A549 (cell line): ENCODE measurements at regions not wholly inside any gene's neighbourhood (a gene's known extent, or its start where the extent isn't known, plus 50 kb on each side); places are given as distances from the start of the nearest gene placed in this dataset.

Source experiments
- ATAC-seq, 2 experiments: fragments of 200-7000 bp in 1 of 2; fragments of >200 bp in 1 of 2; cut with Nextera tagmentation in 1 of 2; cut with Tn5 transposase in 1 of 2; 3 replicates each; pipeline versions ENCODE4 v1.8.0 to v1.9.1; 2018 to 2020; ENCODE audit warnings: mild to moderate bottlenecking in 1 of 2, moderate library complexity in 1 of 2
- CTCF ChIA-PET: fragments of 300-600 bp; sonication (Branson Sonifier 250); formaldehyde crosslinking; extraction: SDS; loops from one replicate; lab custom pipeline; 2021; ENCODE audit warnings: antibody characterized with exemption, inconsistent platforms; lab: Yijun Ruan, JAX
- POLR2A ChIA-PET: fragments of 350-600 bp; formaldehyde crosslinking; extraction: SDS; loops from one replicate; lab custom pipeline; 2021; ENCODE audit warnings: antibody characterized with exemption, inconsistent platforms; lab: Yijun Ruan, JAX
- DNase-seq, 2 experiments: peaks; one replicate each; pipeline versions ENCODE4 v3.0.0 to v3.0.0-alpha.2; 2011 to 2016; ENCODE audit warnings: low read depth in 1 of 2, low spot score in 1 of 2
- FAIRE-seq: peaks from 2 replicates; lab custom pipeline; 2011; peaks lifted over from hg19 to GRCh38; lab: Jason Lieb, UNC
- H3K27ac ChIP-seq, 2 experiments: fragments of >200 bp; sonication (Bioruptor Twin); formaldehyde crosslinking; 3 replicates each; pipeline ENCODE4 v1.5.1; 2016 to 2017
- H3K4me1 ChIP-seq: fragments of >200 bp; sonication (Bioruptor Twin); formaldehyde crosslinking; 3 replicates; pipeline ENCODE4 v1.6.1; 2016
- H3K4me2 ChIP-seq: fragments of >200 bp; sonication (Bioruptor Twin); formaldehyde crosslinking; 3 replicates; pipeline ENCODE4 v1.6.1; 2016
- H3K4me3 ChIP-seq: fragments of >200 bp; sonication (Bioruptor Twin); formaldehyde crosslinking; 3 replicates; pipeline ENCODE4 v1.5.1; 2016
- H3K9me3 ChIP-seq: fragments of >200 bp; sonication (Bioruptor Twin); formaldehyde crosslinking; 3 replicates; pipeline ENCODE4 v1.6.1; 2016
- CBX8 ChIP-seq: fragments of 200-600 bp; sonication (generic); IDR thresholded peaks from 2 replicates; pipeline ENCODE4 v1.6.1; 2016
- EHMT2 ChIP-seq: fragments of 200-600 bp; sonication (generic); IDR thresholded peaks from 2 replicates; pipeline ENCODE4 v1.6.1; 2016; ENCODE audit warnings: antibody characterized with exemption, low read depth, mild to moderate bottlenecking, moderate library complexity
- EP300 ChIP-seq, 2 experiments: fragments of >200 bp; sonication (Bioruptor Twin); formaldehyde crosslinking; IDR thresholded peaks; 2 replicates in 1 of 2; 3 replicates in 1 of 2; pipeline ENCODE4 v1.6.1; 2016 to 2017
- FOSB ChIP-seq: fragments of 250-450 bp; sonication (Bioruptor Pico); IDR thresholded peaks from 2 replicates; pipeline ENCODE4 v1.5.0; 2020; ENCODE audit warnings: mild to moderate bottlenecking, moderate library complexity
- FOXS1 ChIP-seq: fragments of 250-450 bp; sonication (Bioruptor Pico); IDR thresholded peaks from 2 replicates; pipeline ENCODE4 v1.5.0; 2020; ENCODE audit warnings: mild to moderate bottlenecking, moderate library complexity
- HOXA7 ChIP-seq: fragments of 250-450 bp; sonication (Bioruptor Pico); IDR thresholded peaks from 2 replicates; pipeline ENCODE4 v1.5.0; 2020; ENCODE audit warnings: mild to moderate bottlenecking, moderate library complexity
- HOXB5 ChIP-seq: fragments of 250-450 bp; sonication (Bioruptor Pico); IDR thresholded peaks from 2 replicates; pipeline ENCODE4 v1.5.0; 2020; ENCODE audit warnings: mild to moderate bottlenecking, moderate library complexity
- JUNB ChIP-seq: fragments of >200 bp; sonication (Bioruptor Twin); formaldehyde crosslinking; IDR thresholded peaks from 2 replicates; pipeline ENCODE4 v1.6.1; 2016
- KDM1A ChIP-seq: fragments of 200-600 bp; sonication (generic); IDR thresholded peaks from 2 replicates; pipeline ENCODE4 v1.6.1; 2016; ENCODE audit warnings: low read depth, mild to moderate bottlenecking
- POLR2A ChIP-seq: IDR thresholded peaks from 2 replicates; pipeline ENCODE4 v1.6.1; 2012; ENCODE audit warnings: mild to moderate bottlenecking, low read length
- POLR2AphosphoS2 ChIP-seq: conservative IDR thresholded peaks from 2 replicates; pipeline ENCODE4 v1.6.1; 2012; ENCODE audit warnings: low read length, improper control_type of control experiment, inconsistent platforms
- RARB ChIP-seq: fragments of 250-450 bp; sonication (Bioruptor Pico); IDR thresholded peaks from 2 replicates; pipeline ENCODE4 v1.8.0; 2021; ENCODE audit warnings: mild to moderate bottlenecking, moderate library complexity
- RFX5 ChIP-seq: fragments of 450-650 bp; IDR thresholded peaks from 2 replicates; pipeline ENCODE4 v1.7.1; 2014; ENCODE audit warnings: antibody characterized with exemption, mild to moderate bottlenecking, moderate library complexity
- SREBF2 ChIP-seq: fragments of 450-650 bp; IDR thresholded peaks from 2 replicates; pipeline ENCODE4 v1.6.1; 2014; ENCODE audit warnings: mild to moderate bottlenecking, moderate library complexity
- TFCP2L1 ChIP-seq: fragments of 250-450 bp; sonication (Bioruptor Pico); IDR thresholded peaks from 2 replicates; pipeline ENCODE4 v1.5.0; 2021; ENCODE audit warnings: mild to moderate bottlenecking
- ZC3H11A ChIP-seq: fragments of 450-650 bp; IDR thresholded peaks from 2 replicates; pipeline ENCODE4 v1.6.1; 2014; ENCODE audit warnings: antibody characterized with exemption, mild to moderate bottlenecking
- ZNF302 ChIP-seq: fragments of 250-450 bp; sonication (Bioruptor Pico); IDR thresholded peaks from 2 replicates; pipeline ENCODE4 v1.9.0; 2021; ENCODE audit warnings: inconsistent platforms, mild to moderate bottlenecking, moderate library complexity
- ZSCAN20 ChIP-seq: fragments of 250-450 bp; sonication (Bioruptor Pico); IDR thresholded peaks from 2 replicates; pipeline ENCODE4 v1.8.0; 2022; ENCODE audit warnings: mild to moderate bottlenecking, moderate library complexity
- WGBS: methylation state at CpG from one replicate; pipeline ENCODE4 v1.1.6; 2017; ENCODE audit errors: missing lambda C conversion rate; 5-methylcytosine and 5-hydroxymethylcytosine counted together
- TF ChIP-seq, protein P1 (sequence below): fragments of >200 bp; sonication (Bioruptor Twin); formaldehyde crosslinking; IDR thresholded peaks from 2 replicates; pipeline ENCODE4 v1.6.1; 2016
- TF ChIP-seq, protein P2 (sequence below): fragments of 250-450 bp; sonication (Bioruptor Pico); IDR thresholded peaks from 2 replicates; pipeline ENCODE4 v1.5.0; 2021; ENCODE audit warnings: mild to moderate bottlenecking, moderate library complexity, borderline replicate concordance

DNA sequence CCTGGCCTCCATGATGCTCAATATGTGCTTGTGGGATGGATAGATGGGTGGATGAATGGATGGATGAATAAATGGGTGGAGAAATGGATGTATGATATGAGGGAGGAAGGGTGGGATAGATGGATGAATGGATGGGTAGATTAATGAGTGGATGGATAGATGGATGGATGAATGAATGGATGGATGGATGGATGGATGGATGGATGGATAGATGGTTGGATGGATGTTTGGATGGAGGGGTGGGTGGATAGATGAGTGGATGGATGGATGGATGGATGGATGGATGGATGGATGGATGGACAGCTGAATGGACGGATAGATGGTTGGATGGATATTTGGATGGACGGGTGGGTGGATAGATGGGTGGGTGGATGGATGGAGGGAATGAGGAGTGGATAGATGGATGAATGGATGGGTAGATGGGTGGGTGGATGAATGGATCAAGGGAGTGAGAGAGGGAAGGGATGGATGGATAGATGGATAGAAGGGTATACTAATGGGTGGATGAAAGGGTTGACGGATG, 139.4 kb downstream of the CEBPB start:
- Histone ChIP-seq H3K4me1 (peaks cover 31% of the 10 kb centered on the region), H3K9me3 (0 out of 3 replicates have a peak, but pooled peaks cover 3% of the 10 kb centered on the region), H3K4me2 (no peak overlapping the region), H3K27ac (peak overlapping the region in 1 of 2 experiments; percentile 56; a peak in 1 of 6 replicates), H3K4me3 (no peak overlapping the region)
- FAIRE-seq = no peak
- TF ChIP-seq SREBF2 (no peak), ZNF302 (CRISPR knock-in tag) (no peak), TFCP2L1 (CRISPR knock-in tag) (no peak), JUNB (no peak), RFX5 (no peak), KDM1A (no peak), FOSB (CRISPR knock-in tag) (no peak), ZC3H11A (no peak), EP300 (IDR thresholded peaks at IDR 0.05) (no peak), HOXB5 (CRISPR knock-in tag) (no peak), POLR2AphosphoS2 (no peak), HOXA7 (no peak)
- TF ChIP-seq, protein P1, sequence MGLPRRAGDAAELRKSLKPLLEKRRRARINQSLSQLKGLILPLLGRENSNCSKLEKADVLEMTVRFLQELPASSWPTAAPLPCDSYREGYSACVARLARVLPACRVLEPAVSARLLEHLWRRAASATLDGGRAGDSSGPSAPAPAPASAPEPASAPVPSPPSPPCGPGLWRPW = no peak
- TF ChIP-seq, protein P2, sequence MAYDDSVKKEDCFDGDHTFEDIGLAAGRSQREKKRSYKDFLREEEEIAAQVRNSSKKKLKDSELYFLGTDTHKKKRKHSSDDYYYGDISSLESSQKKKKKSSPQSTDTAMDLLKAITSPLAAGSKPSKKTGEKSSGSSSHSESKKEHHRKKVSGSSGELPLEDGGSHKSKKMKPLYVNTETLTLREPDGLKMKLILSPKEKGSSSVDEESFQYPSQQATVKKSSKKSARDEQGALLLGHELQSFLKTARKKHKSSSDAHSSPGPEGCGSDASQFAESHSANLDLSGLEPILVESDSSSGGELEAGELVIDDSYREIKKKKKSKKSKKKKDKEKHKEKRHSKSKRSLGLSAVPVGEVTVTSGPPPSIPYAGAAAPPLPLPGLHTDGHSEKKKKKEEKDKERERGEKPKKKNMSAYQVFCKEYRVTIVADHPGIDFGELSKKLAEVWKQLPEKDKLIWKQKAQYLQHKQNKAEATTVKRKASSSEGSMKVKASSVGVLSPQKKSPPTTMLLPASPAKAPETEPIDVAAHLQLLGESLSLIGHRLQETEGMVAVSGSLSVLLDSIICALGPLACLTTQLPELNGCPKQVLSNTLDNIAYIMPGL = no peak
- ChIA-PET POLR2A (interaction anchor here (1.9 kb wide), 1 partner anchor 9 kb away, joined by 5 read pairs; no protein-coding TSS in a partner anchor), CTCF (interaction anchor here (0.7 to 1.5 kb wide), 2 partner anchors 9 to 21 kb away, joined by 4 read pairs; no protein-coding TSS in a partner anchor)
- ATAC-seq = no peak
- no peak for DNase-seq
- 90% methylated on average over 3 of the region's 3 CpGs for WGBS

DNA sequence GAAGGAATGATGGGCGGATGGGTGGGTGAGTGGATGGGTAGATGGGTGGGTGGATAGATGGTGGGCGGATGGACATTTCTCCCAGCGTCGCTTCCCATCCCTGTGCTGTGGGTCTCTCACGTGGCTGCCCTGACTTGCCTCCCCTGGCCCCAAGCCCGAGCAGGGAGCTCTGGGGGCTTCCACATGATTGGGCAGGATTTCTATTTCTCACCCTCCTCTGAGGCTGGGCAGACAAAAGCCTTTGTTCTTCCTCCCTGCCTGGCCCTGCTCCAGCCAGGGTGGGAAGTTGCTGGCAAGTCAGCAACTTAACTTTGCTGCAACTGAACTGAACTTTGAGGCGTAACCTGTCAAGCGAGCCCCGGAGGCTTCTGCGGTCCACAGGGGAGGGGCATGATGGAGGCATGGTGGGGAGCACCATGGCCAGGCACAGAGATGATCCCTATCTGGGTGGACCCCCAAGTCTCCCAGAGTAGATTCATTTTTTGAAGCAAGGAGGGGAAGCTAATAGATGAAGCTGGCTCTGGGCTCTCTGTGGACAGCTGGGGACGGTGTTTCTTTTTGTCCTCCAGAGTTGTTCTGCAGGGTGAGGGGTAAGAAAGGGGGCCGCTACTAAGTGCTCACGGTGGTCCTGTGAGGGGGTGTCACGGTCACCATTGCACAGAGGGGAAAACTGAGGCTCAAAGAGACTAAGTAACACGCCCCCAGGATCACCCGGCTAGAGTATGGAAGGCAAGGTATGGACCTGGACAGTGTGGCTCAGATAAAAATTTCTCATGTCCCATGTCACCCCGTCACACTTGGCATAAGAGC, 140.1 kb downstream of the CEBPB start:
- Histone ChIP-seq H3K4me2 (no peak overlapping the region), H3K27ac (peak overlapping the region in 1 of 2 experiments; percentile 56; a peak in 3 of 6 replicates), H3K4me1 (peaks cover 32% of the 10 kb centered on the region), H3K9me3 (no peaks in the 10 kb centered on the region), H3K4me3 (no peak overlapping the region)
- ATAC-seq (no peak), DNase-seq (no peak), FAIRE-seq (no peak)
- ChIA-PET CTCF (no interaction called here), POLR2A (interaction anchor here (1.9 kb wide), 1 partner anchor 9 kb away, joined by 5 read pairs; no protein-coding TSS in a partner anchor)
- no peak for TF ChIP-seq ZSCAN20 (CRISPR knock-in tag)
- TF ChIP-seq KDM1A = no peak
- TF ChIP-seq FOXS1 (CRISPR knock-in tag) = no peak
- no peak for TF ChIP-seq CBX8
- TF ChIP-seq EHMT2 = no peak
- TF ChIP-seq RARB (CRISPR knock-in tag) = no peak
- TF ChIP-seq TFCP2L1 (CRISPR knock-in tag) = no peak
- no peak for TF ChIP-seq POLR2A
- 82% methylated on average over 17 of the region's 17 CpGs for WGBS
